OCI-M2 (cell line): ENCODE measurements at regions not wholly inside any gene's neighbourhood (a gene's known extent, or its start where the extent isn't known, plus 50 kb on each side); places are given as distances from the start of the nearest gene placed in this dataset.
"Not testable (repeated sequence)": the region's sequence is repeated elsewhere in the genome, so short reads cannot be mapped to it uniquely, and the experiment has no call there.

Source experiments
- DNase-seq: peaks from one replicate; lab custom pipeline; 2025; ENCODE audit not compliant: unreplicated experiment; lab: John Stamatoyannopoulos, UW

DNA sequence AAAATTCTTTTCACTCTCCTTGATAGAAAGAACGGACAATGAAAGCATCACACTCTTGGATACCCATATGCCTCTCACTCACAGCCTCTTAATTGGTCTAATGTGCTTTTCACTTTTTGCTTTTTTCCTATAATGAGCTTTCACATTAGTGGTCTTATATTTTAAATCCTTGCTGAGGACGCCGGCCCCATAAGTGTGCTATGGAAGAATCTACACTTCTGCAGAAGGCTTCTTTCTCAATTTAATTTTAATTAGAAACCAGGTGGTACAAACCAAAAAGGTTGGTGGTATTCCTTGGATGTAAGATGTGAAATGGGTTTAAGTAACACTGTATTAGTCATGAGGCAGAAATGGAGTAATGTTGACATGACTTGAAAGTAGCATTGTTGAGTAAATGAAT is 190.6 kb upstream of the NFIA start:
- DNase-seq: no peak

DNA sequence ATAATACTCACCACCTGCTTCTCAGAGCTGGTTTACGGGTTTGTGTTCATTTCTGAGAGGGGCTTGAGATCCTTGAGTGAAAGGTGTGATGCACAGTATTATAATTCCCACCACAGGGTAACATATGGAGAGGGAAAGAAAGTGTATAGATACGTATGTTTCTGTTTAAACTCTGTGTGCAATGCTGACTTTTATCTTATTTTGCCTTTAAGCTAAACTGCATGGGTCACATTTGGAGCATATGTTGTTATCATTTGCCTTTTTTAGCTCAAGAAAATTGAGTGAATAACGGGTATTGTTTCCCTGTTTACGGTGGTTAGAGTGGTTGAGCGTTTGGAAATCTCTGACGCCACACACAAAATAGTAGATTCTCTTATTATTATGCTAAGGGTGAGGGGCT is 191.1 kb upstream of the NFIA start:
- DNase-seq: no peak

DNA sequence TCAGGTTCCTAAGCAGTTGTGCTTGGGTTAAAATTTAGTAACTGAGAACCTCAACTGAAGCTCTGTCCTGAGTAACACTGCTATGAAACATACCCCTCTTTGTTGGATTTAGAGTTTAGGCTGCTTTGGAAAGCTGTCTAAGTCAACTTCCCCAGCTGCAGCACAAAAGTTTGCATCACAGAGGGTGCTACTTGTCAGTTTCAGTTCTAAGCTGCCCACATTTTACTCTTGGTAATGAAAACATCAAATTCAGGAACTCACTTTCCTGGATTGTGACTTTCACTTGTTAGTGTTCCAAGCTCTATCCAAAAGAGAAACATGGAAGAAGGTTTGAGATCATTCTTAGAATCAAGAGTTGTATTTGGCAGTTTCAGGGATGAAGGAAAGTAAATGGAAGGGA is 191.7 kb upstream of the NFIA start:
- DNase-seq: no peak

DNA sequence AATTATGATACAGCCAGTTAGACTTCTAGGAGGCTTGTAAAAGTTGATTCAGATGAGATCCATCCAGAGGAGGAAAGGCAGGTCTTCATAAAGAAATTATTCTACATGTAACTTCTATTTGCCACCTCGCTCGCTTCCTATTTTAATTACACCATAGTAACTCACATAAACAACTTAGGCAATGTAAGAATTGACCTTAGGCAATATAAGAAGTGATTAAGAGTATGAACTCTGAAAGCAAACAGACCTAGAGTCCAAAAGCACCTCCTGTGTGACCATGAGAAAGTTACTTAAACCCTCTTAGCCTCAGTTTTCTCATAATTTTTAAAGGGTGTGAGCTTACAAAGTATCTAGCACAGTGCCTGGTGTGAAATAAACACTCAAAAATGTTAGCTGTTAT is 192.7 kb upstream of the NFIA start:
- no peak for DNase-seq

DNA sequence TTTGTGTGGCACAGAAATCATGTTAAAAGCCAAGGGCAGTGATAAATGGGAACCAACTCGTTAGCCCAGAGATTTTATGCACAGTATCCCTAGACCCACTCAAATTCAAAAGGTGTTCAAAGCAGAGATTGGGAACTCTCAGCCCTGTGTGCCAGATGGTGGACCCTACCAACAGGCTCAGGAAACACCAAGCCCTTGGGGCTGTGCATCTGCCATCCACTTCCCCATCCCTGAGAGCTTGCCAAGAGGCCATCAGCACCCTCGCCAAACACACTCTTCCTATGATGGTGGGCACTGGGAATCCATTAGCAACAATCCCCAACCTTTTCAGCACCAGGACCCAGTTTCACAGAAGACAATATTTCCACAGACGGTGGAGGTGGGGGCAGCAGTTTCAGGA is 194.2 kb upstream of the NFIA start:
- DNase-seq: no peak

DNA sequence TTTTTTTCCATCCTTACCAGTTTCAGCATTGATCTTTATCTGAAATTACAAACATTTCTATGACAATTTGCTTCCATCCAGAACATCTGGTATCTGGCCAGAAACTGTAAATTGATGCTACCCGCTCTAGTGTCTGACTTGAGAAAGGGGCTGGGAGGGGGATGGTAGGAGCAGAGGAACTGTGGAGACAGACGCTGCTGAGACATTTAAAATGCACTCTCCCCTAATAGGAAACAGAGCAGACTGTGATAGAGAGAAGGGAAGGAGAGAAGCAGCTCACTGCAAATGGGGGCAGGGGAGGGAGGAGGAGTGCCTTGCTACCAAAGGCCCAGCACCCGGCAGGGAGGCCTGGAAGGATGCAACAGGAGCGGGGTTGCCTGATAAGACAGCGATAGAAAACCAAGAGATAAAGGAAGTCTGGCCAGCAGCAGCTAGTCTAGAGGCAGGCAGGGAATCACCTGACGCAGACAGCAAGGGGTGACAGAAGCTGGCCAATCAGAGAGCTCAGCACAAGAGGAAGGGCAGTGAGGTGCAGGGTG is 195.5 kb upstream of the NFIA start:
- no peak for DNase-seq

DNA sequence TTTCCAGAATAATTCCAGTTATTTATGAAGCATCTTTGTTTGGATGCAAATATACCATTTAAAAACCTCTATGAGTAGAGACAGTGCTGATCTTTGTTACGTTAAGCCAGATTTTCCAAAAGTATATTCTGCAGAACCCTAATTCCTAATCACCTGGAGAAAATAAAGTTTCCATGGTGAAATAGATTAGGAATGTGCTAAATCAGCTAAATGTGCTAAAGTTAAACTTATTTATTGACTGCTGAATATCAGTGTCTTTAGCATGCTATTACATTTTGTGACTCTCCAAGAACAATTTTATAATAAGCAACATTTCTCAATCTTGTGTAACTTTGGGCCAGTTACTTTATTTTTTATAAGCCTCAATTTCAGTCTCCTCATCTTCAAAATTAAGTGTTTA is 196.3 kb upstream of the NFIA start:
- DNase-seq: no peak

DNA sequence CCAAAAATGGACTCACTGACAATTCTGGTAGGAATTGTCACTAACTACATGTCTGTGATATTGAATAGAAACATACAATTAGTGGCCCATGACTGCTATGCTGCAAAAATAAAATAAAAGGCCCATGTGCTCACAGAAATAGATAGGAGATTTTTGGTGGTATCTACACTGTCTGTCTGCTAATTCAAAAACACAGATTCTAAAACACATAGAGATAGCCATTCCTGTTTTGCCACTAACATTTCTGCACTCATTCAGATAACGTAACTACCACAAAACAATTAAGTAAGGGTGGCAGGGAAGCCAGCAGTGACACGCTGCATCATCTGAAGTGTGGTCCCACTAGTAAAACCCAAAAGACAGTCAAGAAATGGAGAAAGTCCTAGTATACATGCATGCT is 202.2 kb upstream of the NFIA start:
- no peak for DNase-seq

DNA sequence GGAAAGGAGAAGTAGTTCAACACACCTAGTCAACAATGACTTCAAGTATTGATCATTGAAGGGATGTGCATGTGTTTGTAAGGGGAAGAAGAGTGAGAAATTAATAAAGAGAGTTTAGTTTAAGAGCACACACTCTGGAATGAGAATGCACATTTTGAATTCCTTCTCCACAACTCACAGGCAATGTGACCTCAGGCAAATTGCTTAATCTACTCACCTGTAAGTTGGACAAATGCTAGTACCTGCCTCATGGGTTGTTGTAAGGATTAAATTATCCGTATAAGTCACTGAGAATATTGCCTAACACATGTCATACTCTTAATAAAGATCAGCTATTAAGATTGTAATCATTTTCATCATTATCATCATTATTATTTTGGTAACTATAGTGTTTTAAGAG is 204.0 kb upstream of the NFIA start:
- no peak for DNase-seq

DNA sequence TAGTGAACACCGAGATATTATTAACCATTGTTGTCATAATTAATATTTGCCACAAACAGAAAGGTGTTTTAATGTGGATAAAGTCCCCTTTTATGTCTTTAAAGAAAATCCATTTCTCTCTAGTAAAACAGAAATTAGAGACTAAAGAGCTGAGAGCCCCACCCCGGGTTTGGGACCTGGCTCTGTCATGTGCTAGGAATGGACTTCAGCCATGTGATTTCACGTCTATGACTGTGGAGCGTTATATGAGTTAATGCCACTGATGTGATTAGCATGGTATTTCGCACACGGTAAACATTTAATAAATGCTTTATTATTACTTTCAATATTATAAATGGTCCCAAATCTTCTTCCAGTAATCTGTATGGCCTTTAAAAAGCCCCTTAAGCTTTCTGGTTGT is 205.0 kb upstream of the NFIA start:
- DNase-seq: no peak

DNA sequence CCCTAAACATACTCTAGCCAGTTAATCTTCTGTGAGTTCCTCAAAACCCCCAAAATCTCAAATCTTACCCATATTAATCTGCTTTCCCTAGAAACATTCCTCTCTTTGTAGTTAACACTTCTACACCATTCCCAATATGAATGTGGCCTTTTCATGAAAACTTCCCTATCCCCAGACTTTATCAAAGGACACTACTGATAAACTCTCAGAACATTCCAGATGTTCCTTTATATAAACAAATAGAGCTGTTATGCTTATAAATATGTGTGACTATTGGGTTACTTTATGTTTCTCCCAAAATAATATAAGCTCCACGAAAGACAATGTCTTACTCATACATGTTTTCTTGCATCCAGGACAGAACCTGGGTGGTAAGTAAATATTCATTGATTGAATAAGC is 205.4 kb upstream of the NFIA start:
- DNase-seq: no peak

DNA sequence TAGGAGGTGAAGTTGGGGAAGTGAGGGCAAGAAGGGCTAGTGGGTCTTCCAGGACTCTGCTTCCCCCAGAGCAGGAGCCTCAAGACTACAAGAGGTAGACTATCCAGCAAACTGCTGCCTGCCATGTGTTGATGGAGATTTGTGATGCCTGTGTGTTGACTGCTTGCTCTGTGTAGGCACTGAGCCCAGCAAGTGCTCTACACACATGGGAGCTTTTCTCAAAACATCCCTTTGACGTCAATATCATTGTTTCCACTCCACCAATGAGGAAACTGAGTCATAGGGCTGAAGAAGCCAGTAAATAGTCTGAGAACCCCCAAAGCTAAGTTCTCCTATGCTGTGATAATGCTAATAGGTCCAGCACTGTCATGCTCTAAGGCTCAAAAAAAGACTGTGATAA is 207.2 kb upstream of the NFIA start:
- no peak for DNase-seq

DNA sequence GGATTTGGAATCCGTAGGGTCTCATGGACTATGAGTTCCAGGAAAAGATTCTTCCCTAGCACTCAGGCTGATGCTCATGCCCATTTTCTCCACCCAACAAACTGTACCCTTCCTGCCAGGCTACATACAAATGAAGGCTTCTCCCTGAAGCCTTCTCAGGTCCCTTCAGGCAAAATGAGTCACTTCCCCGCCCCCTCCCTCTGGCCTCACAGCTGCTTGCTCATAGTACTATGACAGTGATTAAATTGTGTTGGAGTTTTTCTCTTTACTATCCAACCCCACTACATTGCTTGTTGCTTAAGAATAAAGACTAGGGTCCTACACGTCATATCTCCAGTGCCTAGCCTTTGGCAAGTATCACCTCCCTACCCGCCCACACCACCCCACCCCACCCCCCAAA is 207.6 kb upstream of the NFIA start:
- no peak for DNase-seq

DNA sequence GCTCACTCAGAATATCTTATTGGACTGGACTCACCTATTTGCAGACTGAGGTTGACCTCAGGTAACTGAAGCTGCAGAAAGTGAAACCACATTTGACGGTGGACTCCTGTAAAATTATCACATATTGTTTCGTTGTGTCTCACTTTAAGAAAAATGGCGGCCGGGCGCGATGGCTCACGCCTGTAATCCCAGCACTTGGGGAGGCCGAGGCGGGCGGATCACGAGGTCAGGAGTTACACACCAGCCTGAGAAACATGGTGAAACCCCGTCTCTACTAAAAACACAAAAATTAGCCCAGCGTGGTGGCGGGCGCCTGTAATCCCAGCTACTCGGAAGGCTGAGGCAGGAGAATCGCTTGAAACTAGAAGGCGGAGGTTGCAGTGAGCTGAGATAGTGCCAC is 209.0 kb upstream of the NFIA start:
- DNase-seq: not testable (repeated sequence)

DNA sequence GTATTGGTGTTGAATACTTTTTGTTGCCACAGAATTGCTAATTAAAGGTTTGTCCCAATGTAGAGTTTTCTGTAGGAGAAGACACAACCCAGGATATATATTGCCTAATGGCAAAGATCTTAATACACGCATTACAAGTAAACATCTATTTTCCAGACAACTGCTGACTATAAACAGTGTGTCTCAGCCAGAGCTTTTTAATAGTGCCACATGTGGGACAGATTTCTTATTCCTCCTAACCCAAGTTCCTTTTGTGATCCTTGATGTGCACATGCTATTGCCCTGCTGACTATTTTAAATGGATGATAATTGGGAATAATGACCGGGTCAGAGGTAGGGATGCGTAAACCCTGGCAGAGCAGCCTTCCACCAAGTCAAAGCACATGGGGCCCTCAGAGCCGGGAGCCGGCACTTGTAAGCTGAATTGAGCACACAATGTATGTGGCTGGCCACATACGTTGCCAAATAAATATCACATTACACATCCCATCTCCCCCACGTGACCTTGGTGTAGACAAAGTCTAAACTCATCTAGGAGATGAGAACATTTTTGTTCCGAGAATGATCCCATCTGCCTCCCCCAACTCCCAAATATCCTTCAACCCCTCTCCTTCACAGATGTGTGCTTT is 209.8 kb upstream of the NFIA start:
- no peak for DNase-seq

DNA sequence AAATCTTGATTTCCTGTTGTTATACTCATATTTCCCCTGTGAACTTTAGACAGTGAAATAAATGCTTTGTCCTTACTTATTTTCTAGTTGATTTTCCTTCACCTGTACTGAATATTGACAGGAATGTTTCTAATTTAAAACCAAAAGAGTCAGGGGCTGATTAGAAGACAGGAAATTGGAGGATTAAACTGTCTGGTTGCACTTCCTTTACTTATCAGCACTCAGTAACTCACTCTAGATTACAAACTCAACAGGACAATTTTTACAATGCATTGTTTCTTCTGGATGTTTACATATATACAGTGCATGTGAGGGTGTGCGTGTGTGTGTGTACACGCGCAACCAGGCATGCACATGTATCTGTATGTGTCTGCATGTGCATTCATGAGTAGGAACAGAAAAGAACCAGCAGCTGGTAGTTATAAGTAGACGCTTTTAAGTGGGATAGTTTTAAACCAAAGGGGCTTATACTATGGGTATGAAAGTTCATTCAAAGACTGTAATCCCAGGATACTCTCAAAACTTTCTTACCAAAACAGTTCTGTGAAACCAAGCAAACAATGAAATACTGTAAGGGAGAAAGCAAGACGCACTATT is 212.0 kb upstream of the NFIA start:
- no peak for DNase-seq

DNA sequence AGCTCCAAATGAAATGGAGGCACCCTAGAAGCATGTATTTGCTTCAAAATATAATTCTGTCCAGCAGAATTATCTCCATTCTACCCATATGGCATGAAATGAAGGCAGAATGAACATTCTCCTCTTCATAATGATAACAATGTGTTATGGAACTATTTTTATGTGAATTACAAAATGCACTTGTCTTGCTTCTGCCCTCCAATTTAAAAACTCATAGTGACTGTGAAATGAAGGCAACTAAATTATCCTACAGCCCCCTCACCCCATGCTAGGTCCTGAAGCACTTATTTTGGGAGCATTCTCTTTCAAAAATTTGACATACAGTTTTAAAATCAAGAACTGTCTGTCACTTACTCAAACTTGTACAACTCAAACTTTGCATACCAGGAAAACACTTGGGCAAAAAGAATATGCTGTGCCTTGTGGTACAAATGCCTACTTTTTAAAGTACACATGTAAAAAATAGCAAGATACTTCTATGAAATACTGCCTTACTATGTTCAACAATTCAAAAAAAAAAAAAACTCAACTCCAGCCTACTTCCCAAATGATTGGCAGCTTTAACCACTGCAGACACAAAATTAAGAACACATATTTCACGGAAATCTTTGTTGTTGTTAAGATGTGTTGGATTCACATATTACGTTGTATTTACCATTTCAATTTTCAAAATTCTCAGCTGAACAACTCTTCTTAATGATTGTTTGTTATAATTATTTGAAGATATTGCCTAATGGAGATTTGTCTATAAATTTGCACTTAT is 213.3 kb upstream of the NFIA start:
- no peak for DNase-seq

DNA sequence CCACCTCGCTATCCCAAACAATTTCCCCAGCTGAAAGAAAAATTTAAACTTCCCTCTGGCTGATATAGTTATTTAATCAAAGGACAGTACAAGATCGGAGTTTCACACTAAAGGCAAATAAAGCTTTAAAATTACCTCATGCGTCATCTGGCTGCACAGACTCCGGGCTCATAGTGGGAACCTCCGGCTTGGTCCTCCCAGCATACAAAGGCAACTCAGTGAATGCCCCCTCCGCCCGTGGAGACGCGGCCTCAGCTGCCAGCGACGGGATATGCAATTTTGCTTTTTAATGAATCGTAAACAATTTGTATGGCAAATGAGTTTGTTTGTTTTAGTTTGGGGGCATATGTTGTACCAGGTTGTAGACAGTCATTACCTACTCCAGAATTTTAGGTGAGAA is 214.6 kb upstream of the NFIA start:
- no peak for DNase-seq

DNA sequence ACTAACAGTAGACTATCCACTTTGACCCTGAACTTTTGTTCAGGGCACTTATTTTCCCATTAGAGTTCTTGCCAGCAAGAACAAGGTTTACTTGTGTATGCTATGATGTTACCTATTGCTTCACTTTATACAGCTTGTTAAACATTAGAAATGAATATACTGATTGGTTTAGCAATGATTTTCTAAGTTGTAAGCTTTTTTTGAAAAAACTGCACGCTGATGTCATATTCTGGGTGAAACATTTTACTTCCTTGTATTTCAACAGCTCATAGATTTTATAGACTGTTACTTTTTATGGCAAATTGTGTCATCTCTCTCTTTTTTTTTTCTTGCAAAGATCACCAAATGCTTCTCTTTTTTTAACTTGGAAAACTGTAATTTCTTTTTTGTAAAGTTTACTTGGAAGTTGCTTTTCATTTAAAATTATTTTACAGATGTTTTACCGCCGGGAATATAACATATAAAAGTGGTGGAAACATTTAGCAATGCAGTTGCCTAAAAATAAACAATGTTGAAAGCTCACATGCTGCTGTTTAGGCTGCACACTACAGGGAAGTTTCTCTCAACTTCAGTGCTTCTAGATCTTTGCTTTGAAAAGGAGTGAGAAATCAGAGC is 215.3 kb upstream of the NFIA start:
- DNase-seq: no peak

DNA sequence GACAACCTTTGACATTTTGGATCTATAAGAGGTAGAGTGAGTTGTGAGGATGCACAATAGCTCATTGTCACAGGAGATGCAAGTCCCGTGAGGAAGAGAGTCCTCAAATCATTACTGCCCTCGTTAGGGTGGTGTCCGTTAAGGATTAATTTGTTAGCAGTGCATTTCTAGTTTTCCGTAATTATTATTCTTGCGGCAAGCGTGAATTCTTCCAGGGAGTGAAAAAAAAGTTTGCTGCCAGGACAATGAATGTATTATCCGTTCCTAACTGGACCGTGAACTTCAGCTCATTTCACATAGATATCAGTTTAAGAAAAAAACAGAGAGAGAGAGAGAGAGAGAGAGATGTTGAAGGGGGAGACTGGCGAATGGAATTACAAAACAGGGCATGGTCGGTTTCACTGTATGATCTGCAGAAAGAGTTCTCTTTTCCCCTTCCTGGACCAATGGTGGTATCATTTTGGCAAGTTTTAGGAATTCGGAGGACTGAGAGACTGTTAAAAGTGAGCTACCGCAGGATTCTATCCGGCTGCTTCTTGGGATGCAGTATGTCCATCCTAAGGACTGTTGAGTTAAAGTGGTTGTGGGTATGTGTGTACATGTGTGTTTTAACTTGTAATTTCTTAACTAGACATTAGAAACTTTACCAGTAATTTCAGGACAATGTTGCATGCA is 216.0 kb upstream of the NFIA start:
- DNase-seq: no peak

DNA sequence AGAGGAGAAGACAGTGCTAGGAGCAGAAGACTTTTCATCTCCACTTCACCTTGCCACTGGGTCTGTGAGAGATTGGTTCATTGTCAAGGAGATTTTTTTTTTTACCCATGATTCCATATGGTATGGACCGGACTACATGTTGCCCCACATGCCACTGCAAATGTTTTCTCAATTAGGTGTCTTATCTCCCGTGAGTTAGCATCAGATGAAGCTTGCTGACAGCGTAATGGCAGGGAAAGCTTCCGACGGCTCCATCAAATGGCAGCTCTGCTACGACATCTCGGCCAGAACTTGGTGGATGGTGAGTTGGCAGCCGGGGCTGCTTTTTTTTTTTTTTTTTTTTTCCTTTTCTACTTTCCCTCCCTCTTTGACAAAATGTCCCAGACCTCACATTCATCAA is 217.2 kb upstream of the NFIA start:
- no peak for DNase-seq
